Endodermal cell (in vitro differentiated cells): ENCODE measurements at regions not wholly inside any gene's neighbourhood (a gene's known extent, or its start where the extent isn't known, plus 50 kb on each side); places are given as distances from the start of the nearest gene placed in this dataset.
A peak's percentile ranks its signal among the peaks of the same experiment; 100 is the strongest.

ENCODE experiments used
- DNase-seq: peaks from one replicate; pipeline ENCODE4 v3.0.0-alpha.2; 2017
- H3K27ac ChIP-seq: 2 replicates; pipeline ENCODE4 v1.5.1; 2013; ENCODE audit warnings: mild to moderate bottlenecking, low read depth, low read length, moderate library complexity
- H3K27me3 ChIP-seq: 2 replicates; pipeline ENCODE4 v1.6.1; 2013; ENCODE audit warnings: mild to moderate bottlenecking, low read length, moderate library complexity; ENCODE audit not compliant: insufficient read depth, control insufficient read depth, poor library complexity, severe bottlenecking
- H3K36me3 ChIP-seq: 2 replicates; pipeline ENCODE4 v1.7.0; 2013; ENCODE audit warnings: mild to moderate bottlenecking, low read length, moderate library complexity; ENCODE audit not compliant: control insufficient read depth, insufficient read depth
- H3K4me1 ChIP-seq: one replicate; pipeline ENCODE4 v1.7.0; 2013; ENCODE audit warnings: low read length; ENCODE audit not compliant: control insufficient read depth, insufficient read depth
- H3K4me3 ChIP-seq: 2 replicates; pipeline ENCODE4 v1.5.1; 2013; ENCODE audit warnings: mild to moderate bottlenecking, low read length, moderate library complexity
- H3K9ac ChIP-seq: 2 replicates; pipeline ENCODE4 v1.6.1; 2013; ENCODE audit warnings: mild to moderate bottlenecking, low read length, moderate library complexity; ENCODE audit not compliant: poor library complexity, severe bottlenecking; ENCODE audit errors: extremely low read depth
- H3K9me3 ChIP-seq: 2 replicates; pipeline ENCODE4 v1.6.1; 2013; ENCODE audit warnings: mild to moderate bottlenecking, low read length, moderate library complexity; ENCODE audit not compliant: control insufficient read depth
- H3K27ac Mint-ChIP-seq: 2 replicates; pipeline ENCODE4 v1.8.0; 2020; ENCODE audit warnings: mixed read lengths
- H3K27me3 Mint-ChIP-seq: 2 replicates; pipeline ENCODE4 v1.8.0; 2021; ENCODE audit warnings: mild to moderate bottlenecking, mixed read lengths; ENCODE audit not compliant: insufficient read depth
- H3K36me3 Mint-ChIP-seq: 2 replicates; pipeline ENCODE4 v1.8.0; 2020; ENCODE audit warnings: low read depth, mixed read lengths
- H3K4me1 Mint-ChIP-seq: 2 replicates; pipeline ENCODE4 v1.8.0; 2020; ENCODE audit warnings: mixed read lengths
- H3K4me3 Mint-ChIP-seq: 2 replicates; pipeline ENCODE4 v1.8.0; 2020; ENCODE audit warnings: mild to moderate bottlenecking, moderate library complexity, mixed read lengths
- H3K9me3 Mint-ChIP-seq: 2 replicates; pipeline ENCODE4 v1.8.0; 2020; ENCODE audit warnings: mild to moderate bottlenecking, mixed read lengths
- WGBS, 2 experiments: methylation state at CpG; one replicate each; pipeline versions ENCODE4 v1.1.5 to v1.1.7; 2013; ENCODE audit warnings: missing lambda C conversion rate in 2 of 2, mixed read lengths in 1 of 2; ENCODE audit not compliant: insufficient coverage in 1 of 2, insufficient read length in 1 of 2; 5-methylcytosine and 5-hydroxymethylcytosine counted together
- TF ChIP-seq, protein P1 (sequence below): fragments of 200-600 bp; sonication (generic); conservative IDR thresholded peaks from 2 replicates; pipeline ENCODE4 v1.5.0; 2021; ENCODE audit warnings: antibody characterized with exemption, mild to moderate bottlenecking

- TF ChIP-seq, protein P1, sequence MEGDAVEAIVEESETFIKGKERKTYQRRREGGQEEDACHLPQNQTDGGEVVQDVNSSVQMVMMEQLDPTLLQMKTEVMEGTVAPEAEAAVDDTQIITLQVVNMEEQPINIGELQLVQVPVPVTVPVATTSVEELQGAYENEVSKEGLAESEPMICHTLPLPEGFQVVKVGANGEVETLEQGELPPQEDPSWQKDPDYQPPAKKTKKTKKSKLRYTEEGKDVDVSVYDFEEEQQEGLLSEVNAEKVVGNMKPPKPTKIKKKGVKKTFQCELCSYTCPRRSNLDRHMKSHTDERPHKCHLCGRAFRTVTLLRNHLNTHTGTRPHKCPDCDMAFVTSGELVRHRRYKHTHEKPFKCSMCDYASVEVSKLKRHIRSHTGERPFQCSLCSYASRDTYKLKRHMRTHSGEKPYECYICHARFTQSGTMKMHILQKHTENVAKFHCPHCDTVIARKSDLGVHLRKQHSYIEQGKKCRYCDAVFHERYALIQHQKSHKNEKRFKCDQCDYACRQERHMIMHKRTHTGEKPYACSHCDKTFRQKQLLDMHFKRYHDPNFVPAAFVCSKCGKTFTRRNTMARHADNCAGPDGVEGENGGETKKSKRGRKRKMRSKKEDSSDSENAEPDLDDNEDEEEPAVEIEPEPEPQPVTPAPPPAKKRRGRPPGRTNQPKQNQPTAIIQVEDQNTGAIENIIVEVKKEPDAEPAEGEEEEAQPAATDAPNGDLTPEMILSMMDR = no peak
- Mint-ChIP-seq H3K4me3 (no peak overlapping the region), H3K4me1 (peaks cover 26% of the 10 kb centered on the region), H3K9me3 (no peaks in the 10 kb centered on the region), H3K27me3 (peaks cover 3% of the 10 kb centered on the region), H3K27ac (no peak overlapping the region), H3K36me3 (no peaks in the 10 kb centered on the region)
- H3K4me3 ChIP-seq = no peak overlapping the region
- H3K36me3 ChIP-seq = no peaks in the 10 kb centered on the region
- peaks cover 7% of the 10 kb centered on the region for H3K4me1 ChIP-seq
- H3K9me3 ChIP-seq = no peaks in the 10 kb centered on the region
- H3K27me3 ChIP-seq = no peaks in the 10 kb centered on the region
- no peak overlapping the region for H3K27ac ChIP-seq
- H3K9ac ChIP-seq = no peak overlapping the region
- WGBS, 2 experiments = 93 to 94% methylated on average over 3 to 4 of the region's 4 CpGs
- no peak for DNase-seq
Observed at GRCh38 chr1:8219530-8219929, 98.4 kb upstream of the SLC45A1 start.

GRCh38 chr1:8218351-8219092 is 99.4 kb upstream of the SLC45A1 start:
- Histone ChIP-seq H3K36me3 (no peaks in the 10 kb centered on the region), H3K9ac (no peak overlapping the region), H3K9me3 (no peaks in the 10 kb centered on the region), H3K4me1 (peaks cover 7% of the 10 kb centered on the region), H3K27ac (no peak overlapping the region), H3K27me3 (no peaks in the 10 kb centered on the region), H3K4me3 (no peak overlapping the region)
- peaks cover 3% of the 10 kb centered on the region for H3K27me3 Mint-ChIP-seq
- TF ChIP-seq, protein P1 = no peak
- 93 to 99% methylated on average over 8 to 10 of the region's 10 CpGs for WGBS, 2 experiments
- no peak overlapping the region for H3K27ac Mint-ChIP-seq
- peaks cover 22% of the 10 kb centered on the region for H3K4me1 Mint-ChIP-seq
- DNase-seq = no peak
- no peak overlapping the region for H3K4me3 Mint-ChIP-seq
- H3K9me3 Mint-ChIP-seq = no peaks in the 10 kb centered on the region
- H3K36me3 Mint-ChIP-seq = no peaks in the 10 kb centered on the region

DNA sequence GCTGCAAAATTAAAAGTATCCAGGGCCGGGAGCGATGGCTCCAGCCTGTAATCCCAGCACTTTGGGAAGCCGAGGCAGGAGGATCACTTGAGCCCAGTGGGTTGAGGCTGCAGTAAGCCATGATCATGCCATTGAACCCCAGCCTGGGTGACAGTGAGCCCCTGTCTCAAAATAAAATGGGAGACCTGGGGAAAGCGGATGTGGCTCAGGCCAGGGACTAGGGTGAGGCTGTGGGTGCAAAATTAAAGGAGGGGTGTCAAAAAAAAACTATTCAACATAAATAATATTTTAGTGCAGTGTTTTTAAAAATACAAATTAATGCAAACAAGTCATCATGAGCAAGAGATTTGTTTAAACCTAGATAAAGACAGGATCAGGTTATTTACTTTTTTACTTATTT is 100.1 kb upstream of the SLC45A1 start:
- Histone ChIP-seq H3K9me3 (no peaks in the 10 kb centered on the region), H3K27ac (no peak overlapping the region), H3K9ac (no peak overlapping the region), H3K4me3 (no peak overlapping the region), H3K36me3 (no peaks in the 10 kb centered on the region), H3K4me1 (peaks cover 7% of the 10 kb centered on the region), H3K27me3 (no peaks in the 10 kb centered on the region)
- Mint-ChIP-seq H3K4me1 (peaks cover 21% of the 10 kb centered on the region), H3K4me3 (peak overlapping the region; percentile 43), H3K36me3 (no peaks in the 10 kb centered on the region), H3K9me3 (no peaks in the 10 kb centered on the region), H3K27me3 (peaks cover 7% of the 10 kb centered on the region), H3K27ac (no peak overlapping the region)
- DNase-seq = no peak
- TF ChIP-seq, protein P1 = no peak
- 68 to 97% methylated on average over 3 to 4 of the region's 4 CpGs for WGBS, 2 experiments
